HG03039 (cell line): ENCODE measurements at regions not wholly inside any gene's neighbourhood (a gene's known extent, or its start where the extent isn't known, plus 50 kb on each side); places are given as distances from the start of the nearest gene placed in this dataset.
"Not testable (repeated sequence)": the region's sequence is repeated elsewhere in the genome, so short reads cannot be mapped to it uniquely, and the experiment has no call there.

ENCODE experiments used
- ATAC-seq: cut with Tn5 transposase; IDR thresholded peaks from one replicate; pipeline ENCODE4 v1.9.1; 2021; ENCODE audit warnings: mild to moderate bottlenecking, moderate library complexity; ENCODE audit not compliant: unreplicated experiment

DNA sequence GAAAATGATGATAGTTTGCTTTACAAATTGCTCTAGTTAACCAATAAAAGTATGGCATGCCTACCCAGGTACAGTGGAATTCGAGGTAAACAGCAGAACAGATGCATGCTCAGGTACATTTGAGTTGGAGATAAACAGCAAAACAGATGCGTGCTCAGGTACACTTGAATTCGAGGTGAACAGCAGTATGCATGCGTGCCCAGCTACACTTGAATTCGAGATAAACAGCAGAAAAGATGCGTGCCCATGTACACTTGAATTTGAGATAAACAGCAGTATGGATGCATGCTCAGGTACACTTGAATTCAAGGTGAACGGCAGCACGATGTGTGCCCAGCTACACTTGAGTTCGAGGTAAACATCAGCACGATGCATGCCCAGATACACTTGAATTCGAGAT lies 155.2 kb upstream of the TPTE start:
- not testable (repeated sequence) for ATAC-seq

DNA sequence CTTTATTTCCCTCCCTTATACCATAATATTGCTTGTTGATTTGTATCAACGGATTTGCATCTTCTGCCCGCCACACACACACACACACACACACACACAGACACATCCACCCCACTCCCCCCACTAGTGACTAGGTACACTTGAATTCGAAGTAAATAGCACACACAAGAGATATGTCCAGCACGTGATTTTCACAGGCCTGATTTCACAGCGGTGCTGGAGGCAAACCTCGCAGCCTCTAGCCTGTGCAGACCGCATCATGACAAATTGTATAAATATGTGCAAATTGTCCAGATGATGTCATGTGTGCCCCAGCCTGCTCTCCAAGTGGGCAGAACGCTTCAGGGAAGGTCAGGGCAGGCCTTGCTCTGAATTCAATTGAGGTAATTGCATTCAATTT lies 153.8 kb upstream of the TPTE start:
- not testable (repeated sequence) for ATAC-seq

DNA sequence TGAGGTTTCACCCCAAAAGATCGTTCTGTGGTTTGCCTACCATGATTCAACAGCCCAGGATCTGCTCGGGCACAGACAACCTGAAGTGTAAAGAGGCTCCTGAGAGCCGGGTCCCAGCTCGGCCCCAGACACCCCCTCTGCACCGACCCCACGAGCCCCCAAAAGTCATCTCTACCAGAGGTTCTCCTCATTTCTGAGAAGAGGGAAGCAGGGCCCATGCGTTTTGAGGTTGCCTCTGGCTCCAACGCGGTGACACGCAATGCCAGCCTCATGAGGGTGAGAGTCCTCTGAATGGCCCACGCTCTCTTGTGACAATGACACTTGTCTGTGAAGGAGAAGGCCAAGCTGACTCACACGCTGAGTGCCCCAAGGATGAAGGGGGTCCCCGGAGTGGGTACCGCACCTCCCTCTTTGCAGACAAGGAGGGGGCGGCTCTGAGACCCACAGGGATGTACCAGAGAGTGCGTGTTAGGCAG lies 153.0 kb upstream of the TPTE start:
- not testable (repeated sequence) for ATAC-seq

DNA sequence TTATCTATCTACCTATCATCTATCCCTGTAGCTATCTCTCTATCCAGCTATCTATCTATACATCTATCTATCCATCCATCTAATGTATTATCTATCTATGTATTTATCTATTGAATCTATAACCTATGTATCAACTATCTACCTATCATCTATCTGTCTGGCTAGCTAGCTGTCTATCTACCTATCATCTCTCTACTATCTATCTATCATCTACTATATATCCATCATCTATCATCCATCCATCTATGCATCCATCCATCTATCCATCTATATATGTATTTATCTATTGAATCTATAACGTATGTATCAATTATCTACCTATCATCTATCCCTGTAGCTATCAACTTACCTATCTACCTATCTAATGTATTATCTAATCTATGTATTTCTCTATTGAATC lies 152.1 kb upstream of the TPTE start:
- ATAC-seq: not testable (repeated sequence)

DNA sequence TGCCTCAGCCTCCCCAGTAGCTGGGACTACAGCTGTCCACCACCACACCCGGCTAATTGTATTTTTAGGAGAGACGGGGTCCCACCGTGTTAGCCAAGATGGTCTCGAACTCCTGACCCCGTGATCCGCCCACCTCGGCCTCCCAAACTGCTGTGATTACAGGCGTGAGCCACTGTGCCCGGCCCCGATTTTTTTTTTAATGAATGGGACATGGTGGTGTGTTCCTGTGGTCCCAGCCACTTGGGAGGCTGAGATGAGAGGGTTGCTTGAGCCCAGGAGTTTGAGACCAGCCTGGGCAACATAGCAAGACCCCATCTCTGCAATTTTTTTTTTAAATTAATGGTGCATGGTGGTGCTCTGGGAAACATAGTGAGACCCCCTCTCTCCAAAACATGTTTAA lies 143.6 kb upstream of the TPTE start:
- ATAC-seq: not testable (repeated sequence)

DNA sequence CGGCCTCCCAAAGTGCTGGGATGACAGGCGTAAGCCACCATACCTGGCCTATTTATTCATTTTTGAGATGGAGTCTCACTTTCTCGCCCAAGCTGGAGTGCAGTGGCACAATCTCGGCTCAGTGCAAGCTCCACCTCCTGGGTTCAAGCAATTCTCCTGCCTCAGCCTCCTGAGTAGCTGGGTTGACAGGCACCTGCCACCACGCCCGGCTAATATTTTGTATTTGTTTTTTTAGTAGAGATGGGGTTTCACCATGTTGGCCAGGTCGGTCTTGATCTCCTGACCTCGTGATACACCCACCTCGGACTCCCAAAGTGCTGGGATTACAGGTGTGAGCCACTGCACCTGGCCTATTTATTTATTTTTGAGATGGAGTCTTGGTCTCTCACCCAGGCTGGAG lies 141.6 kb upstream of the TPTE start:
- ATAC-seq: not testable (repeated sequence)

DNA sequence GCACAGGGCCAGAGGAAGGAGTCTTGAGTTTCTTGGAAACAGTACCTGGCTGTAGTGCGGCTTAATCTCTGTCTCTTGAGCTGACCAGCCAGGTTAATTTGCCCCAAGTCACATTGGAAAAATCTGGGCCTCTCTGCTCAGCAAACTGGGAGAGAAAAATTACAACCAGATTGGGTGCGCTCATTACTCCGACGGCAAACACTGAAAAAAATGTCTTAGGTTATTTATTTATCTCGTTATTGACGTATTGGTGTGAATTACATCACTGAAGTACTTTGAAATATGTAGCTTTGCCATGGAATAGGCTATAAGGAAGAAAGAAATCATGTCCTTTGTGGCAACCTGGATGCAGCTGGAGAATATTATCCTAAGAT lies 139.7 kb upstream of the TPTE start:
- ATAC-seq: not testable (repeated sequence)

DNA sequence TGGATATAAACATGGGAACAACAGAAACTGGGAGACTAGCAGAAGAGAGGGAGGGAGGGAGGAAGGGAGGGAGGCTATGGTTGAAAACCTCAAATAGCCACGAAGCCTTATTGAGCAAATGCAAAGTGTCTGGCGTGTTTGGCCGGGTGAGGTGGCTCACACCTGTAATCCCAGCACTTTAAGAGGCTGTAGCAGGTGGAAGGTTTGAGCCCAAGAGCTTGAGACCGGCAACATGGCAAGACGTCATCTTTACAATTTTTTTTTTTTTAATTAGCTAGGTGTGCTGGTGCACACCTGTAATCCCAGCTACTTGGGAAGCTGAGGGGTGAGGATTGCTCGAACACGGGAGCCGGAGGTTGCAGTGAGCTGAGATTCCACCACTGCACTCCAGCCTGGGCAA lies 139.2 kb upstream of the TPTE start:
- not testable (repeated sequence) for ATAC-seq

DNA sequence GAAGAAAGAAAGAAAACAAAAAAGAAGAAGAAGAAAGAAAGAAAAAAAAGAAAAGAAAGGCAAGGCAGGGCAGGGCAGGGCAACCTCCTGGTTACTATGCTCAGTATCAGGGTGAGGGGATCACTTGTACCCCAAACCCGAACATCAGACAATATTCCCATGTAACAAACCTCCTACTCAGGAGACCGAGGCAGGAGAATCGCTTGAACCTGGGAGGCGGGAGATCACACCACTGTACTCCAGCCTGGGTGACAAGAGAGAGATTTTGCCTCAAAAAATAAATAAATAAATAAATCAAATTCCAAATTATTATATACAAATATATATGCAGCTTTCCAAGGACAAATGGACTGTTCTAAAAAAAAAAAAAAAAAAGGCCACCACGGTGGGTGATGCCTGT lies 138.8 kb upstream of the TPTE start:
- not testable (repeated sequence) for ATAC-seq

DNA sequence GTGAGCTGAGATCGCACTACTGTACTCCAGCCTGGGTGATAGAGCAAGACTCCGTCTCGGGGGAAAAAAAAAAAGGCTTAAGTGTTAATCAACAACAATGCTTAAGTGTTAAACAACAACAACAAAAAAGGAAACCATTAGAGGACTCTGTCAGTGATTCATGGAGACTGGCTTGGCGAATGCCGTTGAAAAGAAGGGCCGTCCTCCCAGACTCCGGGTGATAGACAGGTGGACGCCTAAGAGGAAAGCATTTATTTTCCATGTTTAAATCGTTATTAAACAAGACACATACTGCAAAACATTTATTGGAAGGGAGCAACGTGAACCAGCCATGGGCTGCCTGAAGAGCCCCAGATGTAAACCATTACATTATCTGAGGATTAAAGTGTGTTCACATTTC lies 137.8 kb upstream of the TPTE start:
- ATAC-seq: not testable (repeated sequence)

DNA sequence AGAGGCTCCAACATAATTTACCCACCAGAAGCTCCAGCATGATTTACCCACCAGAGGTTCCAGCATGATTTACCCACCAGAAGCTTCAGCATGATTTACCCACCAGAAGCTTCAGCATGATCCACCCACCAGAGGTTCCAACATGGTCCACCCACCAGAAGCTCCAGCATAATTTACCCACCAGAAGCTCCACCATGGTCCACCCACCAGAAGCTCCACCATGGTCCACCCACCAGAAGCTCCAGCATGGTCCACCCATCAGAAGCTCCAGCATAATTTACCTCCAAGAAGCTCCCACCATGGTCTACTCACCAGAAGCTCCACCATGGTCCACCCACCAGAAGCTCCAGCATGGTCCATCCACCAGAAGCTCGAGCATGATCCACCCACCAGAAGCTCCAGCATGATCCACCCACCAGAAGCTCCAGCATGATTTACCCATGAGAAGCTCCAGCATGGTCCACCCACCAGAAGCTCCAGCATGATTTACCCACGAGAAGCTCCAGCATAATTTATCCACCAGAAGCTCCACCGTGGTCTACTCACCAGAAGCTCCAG lies 137.0 kb upstream of the TPTE start:
- not testable (repeated sequence) for ATAC-seq

DNA sequence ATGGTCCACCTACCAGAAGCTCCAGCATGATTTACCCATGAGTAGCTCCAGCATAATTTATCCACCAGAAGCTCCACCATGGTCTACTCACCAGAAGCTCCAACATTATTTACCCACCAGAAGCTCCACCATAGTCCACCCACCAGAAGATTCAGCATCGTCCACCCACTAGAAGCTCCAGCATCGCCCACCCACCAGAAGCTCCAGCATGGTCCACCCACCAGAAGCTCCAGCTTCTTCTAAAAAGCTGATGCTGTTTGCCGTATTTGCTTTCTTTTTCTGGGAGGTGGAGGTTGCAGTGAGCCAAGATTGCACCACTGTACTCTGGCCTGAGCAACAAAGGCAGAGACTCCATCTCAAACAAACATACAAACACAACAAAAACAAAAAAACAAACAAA lies 136.2 kb upstream of the TPTE start:
- ATAC-seq: not testable (repeated sequence)

DNA sequence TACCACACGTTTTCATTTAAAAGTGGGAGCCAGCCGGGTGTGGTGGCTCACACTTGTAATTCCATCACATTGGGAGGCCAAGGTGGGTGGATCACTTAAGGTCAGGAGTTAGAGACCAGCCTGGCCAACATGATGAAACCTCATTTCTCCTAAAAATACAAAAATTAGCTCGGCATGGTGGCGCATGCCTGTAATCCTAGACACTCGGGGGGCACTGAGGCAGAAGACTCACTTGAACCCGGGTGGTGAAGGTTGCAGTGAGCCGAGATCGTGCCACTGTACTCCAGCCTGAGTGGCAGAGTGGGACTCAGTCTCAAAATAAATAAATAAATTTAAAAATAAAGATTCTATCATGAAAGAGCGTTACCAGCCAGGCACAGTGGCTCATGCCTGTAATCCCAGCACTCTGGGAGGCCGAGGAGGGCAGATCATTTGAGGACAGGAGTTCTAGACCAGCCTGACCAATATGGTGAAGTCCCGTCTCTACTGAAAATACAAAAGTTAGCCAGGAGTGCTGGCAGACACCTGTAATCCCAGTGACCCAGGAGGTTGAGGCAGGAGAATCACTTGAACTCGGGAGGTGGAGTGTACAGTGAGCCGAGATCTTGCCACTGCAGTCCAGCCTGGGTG lies 135.4 kb upstream of the TPTE start:
- ATAC-seq: not testable (repeated sequence)

DNA sequence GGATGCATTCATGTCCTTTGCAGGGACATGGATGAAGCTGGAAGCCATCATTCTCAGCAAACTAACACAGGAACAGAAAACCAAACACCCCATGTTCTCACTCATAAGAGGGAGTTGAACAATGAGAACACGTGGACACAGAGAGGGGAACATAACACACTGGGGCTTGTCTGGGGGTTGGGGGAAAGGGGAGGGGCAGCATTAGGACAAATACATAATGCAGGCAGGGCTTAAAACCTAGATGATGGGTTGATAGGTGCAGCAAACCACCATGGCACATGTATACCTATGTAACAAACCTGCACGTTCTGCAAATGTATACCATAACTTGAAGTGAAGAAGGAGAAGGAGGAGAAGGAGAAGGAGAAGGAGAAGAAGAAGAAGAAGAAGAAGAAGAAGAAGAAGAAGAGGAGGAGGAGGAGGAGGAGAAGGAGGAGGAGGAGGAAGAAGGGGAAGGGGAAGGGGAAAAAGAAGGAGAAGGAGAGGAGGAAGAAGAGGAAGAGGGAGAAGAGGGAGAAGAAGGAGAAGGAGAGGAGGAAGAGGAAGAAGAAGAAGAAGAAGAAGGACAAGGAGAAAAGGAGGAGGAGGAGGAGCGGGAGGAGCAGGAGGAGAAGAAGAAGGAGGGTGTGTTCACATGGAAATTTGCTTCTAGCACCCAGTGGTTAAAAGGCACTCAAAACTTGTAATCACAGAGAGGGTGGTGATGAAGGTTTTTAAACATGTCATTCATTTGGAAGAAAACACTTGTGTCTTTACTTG lies 133.5 kb upstream of the TPTE start:
- not testable (repeated sequence) for ATAC-seq

DNA sequence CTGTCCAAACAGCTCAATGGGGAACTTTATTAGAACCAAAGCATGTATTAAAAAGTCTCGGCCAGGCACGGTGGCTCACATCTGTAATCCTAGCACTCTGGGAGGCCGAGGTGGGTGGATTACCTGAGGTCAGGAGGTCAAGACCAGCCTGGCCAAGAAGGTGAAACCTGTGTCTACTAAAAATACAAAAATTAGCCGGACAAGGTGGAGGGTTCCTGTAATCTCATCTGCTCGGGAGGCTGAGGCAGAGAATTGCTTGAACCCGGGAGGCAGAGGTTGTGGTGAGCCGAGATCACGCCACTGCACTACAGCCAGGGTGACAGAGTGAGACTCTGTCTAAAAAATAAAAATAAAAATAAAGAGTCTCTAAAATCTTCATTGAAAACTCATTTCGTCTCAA lies 132.8 kb upstream of the TPTE start:
- ATAC-seq: not testable (repeated sequence)

DNA sequence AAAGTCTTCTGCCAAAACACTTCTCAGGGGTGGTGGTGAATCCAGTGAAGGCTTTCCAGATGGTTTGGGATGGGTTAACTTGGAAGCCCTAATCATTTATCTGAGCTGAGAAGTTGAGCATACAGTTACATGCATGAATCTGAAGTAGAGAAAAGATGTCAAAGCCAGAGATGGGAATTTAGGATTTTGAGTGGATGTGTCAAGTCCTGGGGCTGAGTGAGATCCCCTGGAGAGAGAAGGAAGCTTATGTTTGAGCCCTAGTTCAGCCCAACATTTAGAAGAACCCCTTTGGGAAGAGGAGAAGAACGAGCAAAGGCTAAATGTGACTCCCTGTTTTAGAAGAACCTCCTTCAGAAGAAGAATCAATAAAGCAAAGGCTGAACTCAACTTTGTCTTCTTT lies 129.1 kb upstream of the TPTE start:
- not testable (repeated sequence) for ATAC-seq

DNA sequence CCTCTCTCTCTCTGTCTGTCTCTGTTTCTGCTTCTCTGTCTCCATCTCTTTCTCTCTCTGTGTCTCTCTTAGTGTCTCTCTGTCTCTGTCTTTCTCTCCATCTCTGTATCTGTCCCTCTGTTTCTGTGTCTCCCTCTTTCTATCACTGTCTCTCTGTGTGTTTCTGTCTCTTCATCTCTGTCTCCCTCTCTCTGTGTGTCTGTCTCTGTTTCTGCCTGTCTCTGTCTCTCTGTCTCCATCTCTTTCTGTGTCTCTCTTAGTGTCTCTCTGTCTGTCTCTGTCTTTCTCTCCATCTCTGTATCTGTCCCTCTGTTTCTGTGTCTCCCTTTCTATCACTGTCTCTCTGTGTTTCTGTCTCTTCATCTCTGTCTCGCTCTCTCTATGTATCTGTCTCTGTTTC lies 125.4 kb upstream of the TPTE start:
- ATAC-seq: not testable (repeated sequence)

DNA sequence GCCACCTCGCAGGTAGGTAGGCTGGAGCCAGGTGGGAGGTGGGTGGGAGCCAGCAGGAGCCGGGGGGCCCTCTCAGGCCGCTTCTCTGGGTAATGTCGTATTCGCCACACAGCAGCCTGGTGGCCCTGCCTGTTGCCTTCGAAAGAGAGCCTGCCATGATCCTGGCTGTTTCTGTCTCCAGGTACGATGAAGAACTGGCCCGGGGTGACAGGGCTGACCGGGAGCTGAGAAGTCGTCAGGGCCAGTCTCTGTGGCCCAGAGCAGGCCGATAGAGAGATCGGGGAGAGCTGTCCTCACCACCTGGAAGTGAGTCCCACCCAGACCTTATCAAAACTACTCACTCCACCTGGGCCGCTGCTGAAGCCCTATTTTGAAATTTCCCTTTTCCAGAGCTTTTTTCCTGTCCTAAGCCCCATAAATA lies 123.9 kb upstream of the TPTE start:
- not testable (repeated sequence) for ATAC-seq

DNA sequence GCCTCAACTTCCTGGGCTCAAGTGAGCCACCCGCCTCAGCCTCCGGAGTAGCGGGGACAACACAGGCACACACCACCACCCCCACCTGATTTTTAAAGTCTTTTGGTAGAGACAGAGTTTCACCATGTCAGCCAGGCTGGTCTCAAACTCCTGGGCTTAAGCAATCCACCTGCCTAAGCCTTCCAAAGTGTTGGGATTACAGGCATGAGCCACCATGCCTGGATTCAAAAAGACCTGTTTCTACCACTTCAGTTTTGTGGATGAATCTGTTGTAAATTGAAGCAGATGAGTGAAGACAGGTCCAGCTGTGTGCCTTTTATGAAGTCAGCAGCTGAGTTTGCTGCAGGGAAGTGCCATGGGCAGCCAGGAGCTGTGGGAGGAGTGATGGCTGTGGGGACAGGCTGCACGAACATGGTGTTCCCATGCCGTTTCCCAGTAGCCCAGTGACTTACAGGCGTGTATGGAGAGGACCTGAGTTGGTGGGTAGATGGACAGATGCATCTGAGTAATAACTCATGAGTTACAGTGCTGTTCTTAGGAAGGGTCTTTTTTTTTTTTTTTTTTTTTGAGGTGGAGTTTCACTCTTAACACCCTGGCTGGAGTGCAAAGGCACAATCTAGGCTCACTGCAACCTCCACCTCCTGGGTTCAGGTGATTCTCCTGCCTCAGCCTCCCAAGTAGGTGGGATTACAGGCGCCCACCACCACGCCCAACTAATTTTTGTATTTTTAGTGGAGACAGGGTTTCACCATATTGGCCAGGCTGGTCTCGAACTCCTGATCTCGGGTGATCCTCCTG lies 122.5 kb upstream of the TPTE start:
- not testable (repeated sequence) for ATAC-seq

DNA sequence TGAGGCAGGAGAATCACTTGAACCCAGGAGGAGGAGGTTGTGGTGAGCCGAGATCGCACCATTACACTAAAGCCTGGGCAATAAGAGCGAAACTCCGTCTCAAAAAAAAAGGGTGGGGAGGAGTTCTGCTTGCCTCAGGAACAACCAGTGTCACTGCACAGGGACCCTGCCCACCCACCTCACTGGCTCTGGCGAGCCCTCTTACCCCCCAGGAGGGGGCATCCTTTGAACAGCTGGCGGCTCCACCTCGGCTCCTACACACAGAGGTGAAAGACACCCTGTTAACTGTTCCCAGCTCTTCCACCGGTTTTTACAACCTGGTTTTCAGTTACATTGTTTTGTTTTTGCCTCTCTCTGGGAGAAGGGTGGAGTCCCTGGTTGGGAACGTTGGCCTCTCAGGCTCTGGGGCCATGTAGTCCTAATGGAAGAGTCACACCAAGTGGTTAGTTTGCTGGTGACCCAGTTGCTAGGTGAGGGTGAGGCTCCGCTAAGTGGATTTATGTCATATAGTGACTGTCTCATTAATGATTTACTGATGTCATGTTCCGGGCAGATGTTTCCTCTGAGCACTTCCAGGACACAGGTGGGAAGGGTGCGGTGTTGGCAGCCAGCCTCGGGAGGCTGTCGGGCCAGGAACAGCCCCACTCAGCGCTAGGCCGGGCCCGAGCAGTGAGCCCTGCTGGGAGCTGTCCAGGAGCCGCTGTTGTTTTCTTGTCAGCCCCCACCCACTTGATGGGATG lies 120.6 kb upstream of the TPTE start:
- ATAC-seq: not testable (repeated sequence)
